H9 (cell line): ENCODE measurements at regions not wholly inside any gene's neighbourhood (a gene's known extent, or its start where the extent isn't known, plus 50 kb on each side); places are given as distances from the start of the nearest gene placed in this dataset.

Experiments
- DNase-seq: peaks from one replicate; pipeline ENCODE4 v3.0.0-alpha.2; 2017
- H2AFZ ChIP-seq: one replicate; pipeline ENCODE4 v1.6.1; 2013; ENCODE audit warnings: mild to moderate bottlenecking, low read length, control low read depth, moderate library complexity
- H2AK5ac ChIP-seq: 2 replicates; pipeline ENCODE4 v1.6.1; 2013; ENCODE audit warnings: low read length, control low read depth, mixed read lengths; ENCODE audit not compliant: insufficient read length
- H2BK120ac ChIP-seq: one replicate; pipeline ENCODE4 v1.6.1; 2013; ENCODE audit warnings: low read depth, mild to moderate bottlenecking, low read length, control low read depth, inconsistent platforms; ENCODE audit not compliant: poor library complexity, severe bottlenecking
- H2BK12ac ChIP-seq: 2 replicates; pipeline ENCODE4 v1.6.1; 2013; ENCODE audit warnings: low read length, control low read depth, mixed read lengths, low read depth; ENCODE audit not compliant: insufficient read length
- H2BK15ac ChIP-seq: 2 replicates; pipeline ENCODE4 v1.6.1; 2013; ENCODE audit warnings: low read depth, low read length, control low read depth
- H2BK20ac ChIP-seq: one replicate; pipeline ENCODE4 v1.6.1; 2013; ENCODE audit warnings: low read depth, mild to moderate bottlenecking, low read length, control low read depth, inconsistent platforms; ENCODE audit not compliant: poor library complexity, severe bottlenecking
- H2BK5ac ChIP-seq: 2 replicates; pipeline ENCODE4 v1.6.1; 2013; ENCODE audit warnings: low read length, control low read depth, mixed read lengths; ENCODE audit not compliant: insufficient read length
- H3K14ac ChIP-seq: 2 replicates; pipeline ENCODE4 v1.6.1; 2013; ENCODE audit warnings: low read length, control low read depth; ENCODE audit not compliant: insufficient read depth
- H3K18ac ChIP-seq: 2 replicates; pipeline ENCODE4 v1.6.1; 2013; ENCODE audit warnings: low read depth, mild to moderate bottlenecking, mixed read lengths, low read length, control low read depth; ENCODE audit not compliant: insufficient read length
- H3K23ac ChIP-seq: 2 replicates; pipeline ENCODE4 v1.6.1; 2013; ENCODE audit warnings: low read length, control low read depth, mixed read lengths, low read depth; ENCODE audit not compliant: insufficient read length
- H3K23me2 ChIP-seq: 2 replicates; pipeline ENCODE4 v1.6.1; 2013; ENCODE audit warnings: low read depth, mild to moderate bottlenecking, mixed read lengths, low read length, control low read depth; ENCODE audit not compliant: insufficient read length, poor library complexity, severe bottlenecking
- H3K27ac ChIP-seq: 2 replicates; pipeline ENCODE4 v1.5.1; 2013; ENCODE audit warnings: low read length, control low read depth, mixed read lengths, low read depth; ENCODE audit not compliant: insufficient read length
- H3K27me3 ChIP-seq: 2 replicates; pipeline ENCODE4 v1.6.1; 2013; ENCODE audit warnings: low read length, control low read depth, inconsistent platforms; ENCODE audit not compliant: insufficient read depth
- H3K4ac ChIP-seq: 2 replicates; pipeline ENCODE4 v1.6.1; 2013; ENCODE audit warnings: low read depth, mild to moderate bottlenecking, control low read depth, inconsistent platforms, low read length, moderate library complexity
- H3K4me1 ChIP-seq: 2 replicates; pipeline ENCODE4 v1.6.1; 2013; ENCODE audit warnings: low read length, control low read depth, inconsistent platforms; ENCODE audit not compliant: insufficient read depth
- H3K4me2 ChIP-seq: 2 replicates; pipeline ENCODE4 v1.6.1; 2013; ENCODE audit warnings: low read length, control low read depth, mixed read lengths; ENCODE audit not compliant: insufficient read length, insufficient read depth
- H3K56ac ChIP-seq: 2 replicates; pipeline ENCODE4 v1.6.1; 2013; ENCODE audit warnings: low read depth, mild to moderate bottlenecking, mixed read lengths, low read length, control low read depth; ENCODE audit not compliant: insufficient read length
- H3K79me1 ChIP-seq: 2 replicates; pipeline ENCODE4 v1.6.1; 2013; ENCODE audit warnings: low read depth, mild to moderate bottlenecking, moderate library complexity, low read length, control low read depth, inconsistent platforms; ENCODE audit not compliant: insufficient read depth, poor library complexity, severe bottlenecking
- H3K79me2 ChIP-seq: 2 replicates; pipeline ENCODE4 v1.6.1; 2013; ENCODE audit warnings: low read length, control low read depth, inconsistent platforms; ENCODE audit not compliant: insufficient read depth
- H3K9ac ChIP-seq: 2 replicates; pipeline ENCODE4 v1.6.1; 2013; ENCODE audit warnings: low read length, control low read depth, mixed read lengths; ENCODE audit not compliant: insufficient read length; ENCODE audit errors: extremely low read depth
- H3K9me3 ChIP-seq: one replicate; pipeline ENCODE4 v1.6.1; 2013; ENCODE audit warnings: low read depth, low read length, inconsistent platforms; ENCODE audit not compliant: control insufficient read depth
- H3T11ph ChIP-seq: one replicate; pipeline ENCODE4 v1.6.1; 2013; ENCODE audit warnings: mild to moderate bottlenecking, low read length, control low read depth, inconsistent platforms
- H4K20me1 ChIP-seq: one replicate; pipeline ENCODE4 v1.6.1; 2013; ENCODE audit not compliant: control insufficient read depth, insufficient read length, insufficient read depth
- H4K5ac ChIP-seq: 2 replicates; pipeline ENCODE4 v1.6.1; 2013; ENCODE audit warnings: low read depth, mild to moderate bottlenecking, mixed read lengths, low read length, control low read depth; ENCODE audit not compliant: insufficient read length
- H4K8ac ChIP-seq: replicated peaks from 2 replicates; pipeline ENCODE4 v1.6.1; 2013; ENCODE audit warnings: low read length, control low read depth, mixed read lengths, low read depth; ENCODE audit not compliant: insufficient read length
- H4K91ac ChIP-seq: 2 replicates; pipeline ENCODE4 v1.6.1; 2013; ENCODE audit warnings: low read depth, mild to moderate bottlenecking, moderate library complexity, mixed read lengths, low read length, control low read depth; ENCODE audit not compliant: insufficient read length
- H3K27ac Mint-ChIP-seq, 3 experiments: 2 replicates in 2 of 3; 3 replicates in 1 of 3; pipeline ENCODE4 v1.8.0; 2020 to 2021; ENCODE audit warnings: mixed read lengths in 3 of 3, mild to moderate bottlenecking in 1 of 3, moderate library complexity in 1 of 3
- H3K27me3 Mint-ChIP-seq: 2 replicates; pipeline ENCODE4 v1.8.0; 2021; ENCODE audit warnings: low read depth, mild to moderate bottlenecking, moderate library complexity, mixed read lengths
- H3K36me3 Mint-ChIP-seq, 3 experiments: 2 replicates in 2 of 3; 3 replicates in 1 of 3; pipeline ENCODE4 v1.8.0; 2020 to 2021; ENCODE audit warnings: low read depth in 3 of 3, mixed read lengths in 3 of 3; ENCODE audit not compliant: insufficient read depth in 1 of 3
- H3K4me1 Mint-ChIP-seq, 2 experiments: 2 replicates each; pipeline ENCODE4 v1.8.0; 2020; ENCODE audit warnings: mixed read lengths in 2 of 2
- H3K4me3 Mint-ChIP-seq, 2 experiments: 2 replicates in 1 of 2; 3 replicates in 1 of 2; pipeline ENCODE4 v1.8.0; 2020 to 2021; ENCODE audit warnings: mild to moderate bottlenecking in 2 of 2, mixed read lengths in 2 of 2, moderate library complexity in 1 of 2
- H3K9me3 Mint-ChIP-seq, 2 experiments: 2 replicates in 1 of 2; 3 replicates in 1 of 2; pipeline ENCODE4 v1.8.0; 2020; ENCODE audit warnings: mild to moderate bottlenecking in 2 of 2, mixed read lengths in 2 of 2, moderate library complexity in 1 of 2
- CTCF ChIP-seq: fragments of 200-600 bp; sonication (generic); conservative IDR thresholded peaks from 3 replicates; pipeline ENCODE4 v1.8.0; 2021; ENCODE audit warnings: antibody characterized with exemption, mild to moderate bottlenecking

GRCh38 chr2:194104687-194105086 is 1552.3 kb upstream of the SLC39A10 start:
- Histone ChIP-seq H4K20me1 (no peaks in the 10 kb centered on the region), H3K4me1 (no peaks in the 10 kb centered on the region), H2BK120ac (no peak overlapping the region), H3K4me2 (no peak overlapping the region), H2AK5ac (no peak overlapping the region), H3K79me1 (no peaks in the 10 kb centered on the region), H3K9me3 (no peaks in the 10 kb centered on the region), H3K27ac (no peak overlapping the region), H2BK15ac (no peak overlapping the region), H3K27me3 (no peaks in the 10 kb centered on the region), H3K79me2 (no peaks in the 10 kb centered on the region), H4K8ac (no peak overlapping the region), H3K23ac (no peak overlapping the region), H2BK12ac (no peak overlapping the region), H4K91ac (no peak overlapping the region), H3K14ac (no peak overlapping the region), H4K5ac (no peak overlapping the region), H2BK20ac (no peak overlapping the region), H3K56ac (no peak overlapping the region), H3K9ac (no peak overlapping the region), H3K18ac (no peak overlapping the region), H2AFZ (no peak overlapping the region), H2BK5ac (no peak overlapping the region), H3K4ac (no peak overlapping the region), H3T11ph (no peak overlapping the region), H3K23me2 (no peaks in the 10 kb centered on the region)
- no peaks in the 10 kb centered on the region for H3K9me3 Mint-ChIP-seq
- H3K4me1 Mint-ChIP-seq: peaks cover 3 to 4% of the 10 kb centered on the region in 2 experiments; a peak in 1 of 4 replicates
- TF ChIP-seq CTCF: no peak
- H3K27ac Mint-ChIP-seq: no peak overlapping the region
- H3K36me3 Mint-ChIP-seq: no peaks in the 10 kb centered on the region
- H3K27me3 Mint-ChIP-seq: no peaks in the 10 kb centered on the region
- no peak overlapping the region for H3K4me3 Mint-ChIP-seq
- DNase-seq: no peak
